ENCODE measurements at regions not wholly inside any gene's neighbourhood (a gene's known extent, or its start where the extent isn't known, plus 50 kb on each side); places are given as distances from the start of the nearest gene placed in this dataset.

- DNase-seq (no peak), ATAC-seq (ENCODE audit: low read depth) (no peak)
- Histone ChIP-seq H2BK120ac (ENCODE audit: low read depth, low read length) (no peak overlapping the region), H3K9ac (ENCODE audit: low read depth, low read length) (no peak overlapping the region), H2AFZ (replicated peaks; ENCODE audit: low read length, poor library complexity) (no peak overlapping the region), H3K56ac (ENCODE audit: extremely low read depth, insufficient read depth, low read length) (no peak overlapping the region), H3K9me3 (ENCODE audit: control insufficient read depth, insufficient read depth, low read length) (no peaks in the 10 kb centered on the region; the same call in 1 of the 2 replicates), H3K9me1 (ENCODE audit: insufficient read depth, low read length) (no peaks in the 10 kb centered on the region), H3K79me1 (ENCODE audit: low read depth in 1 of 2, low read length in 2 of 2) (no peaks in the 10 kb centered on the region), H3K27ac (ENCODE audit: insufficient read depth, low read length) (no peak overlapping the region), H4K91ac (ENCODE audit: insufficient read depth, low read depth, low read length) (no peak overlapping the region), H2BK5ac (ENCODE audit: low read depth, low read length, poor library complexity, severe bottlenecking) (no peak overlapping the region), H3K23ac (ENCODE audit: low read depth, low read length) (no peak overlapping the region), H3K4me1 (ENCODE audit: control insufficient read depth, insufficient read depth, low read length) (no peaks in the 10 kb centered on the region), H3K4me3 (ENCODE audit: insufficient read depth, low read depth, low read length) (no peak overlapping the region), H2BK20ac (ENCODE audit: low read depth, low read length) (no peak overlapping the region), H3K18ac (ENCODE audit: low read depth, low read length) (no peak overlapping the region), H4K20me1 (ENCODE audit: insufficient read depth, low read length) (no peaks in the 10 kb centered on the region), H2AK9ac (replicated peaks; ENCODE audit: low read depth, low read length, poor library complexity) (no peak overlapping the region), H3K4me2 (ENCODE audit: low read depth, low read length) (no peak overlapping the region), H2BK15ac (ENCODE audit: low read depth, low read length) (no peak overlapping the region), H3K27me3 (ENCODE audit: control insufficient read depth, insufficient read depth, low read length) (no peaks in the 10 kb centered on the region), H3K36me3 (ENCODE audit: control insufficient read depth, insufficient read depth, low read length) (no peaks in the 10 kb centered on the region), H4K8ac (ENCODE audit: low read depth in 2 of 2, low read length in 2 of 2) (no peak overlapping the region), H3K4ac (ENCODE audit: low read depth, low read length) (no peak overlapping the region), H2AK5ac (ENCODE audit: low read depth, low read length) (no peak overlapping the region), H4K5ac (ENCODE audit: low read depth, low read length) (no peak overlapping the region), H3K14ac (replicated peaks; ENCODE audit: low read depth, low read length) (no peak overlapping the region)
- POLR2A ChIA-PET (ENCODE audit: unreplicated experiment) = no interaction called here
- no CpG with 5 or more reads among the region's 3 CpGs for WGBS, 2 experiments (ENCODE audit: extremely low coverage in 2 of 2, insufficient read length in 1 of 2)
- CTCF ChIA-PET = no interaction called here
- TF ChIP-seq RFX5 (IDR thresholded peaks at IDR 0.05; ENCODE audit: low read depth, low read length) (no peak), RCOR1 (IDR thresholded peaks at IDR 0.05; ENCODE audit: insufficient replicate concordance, low read length) (no peak), MXI1 (IDR thresholded peaks at IDR 0.05; ENCODE audit: borderline replicate concordance, low read depth, low read length) (no peak), NFE2L2 (IDR thresholded peaks at IDR 0.05; ENCODE audit: low read depth, low read length) (no peak), FOS (IDR thresholded peaks at IDR 0.05; ENCODE audit: low read depth, low read length) (no peak), CHD1 (IDR thresholded peaks at IDR 0.05; ENCODE audit: low read depth, low read length) (no peak), BHLHE40 (IDR thresholded peaks at IDR 0.05; ENCODE audit: low read depth, low read length) (no peak), CEBPB (IDR thresholded peaks at IDR 0.05; ENCODE audit: low read depth, low read length) (no peak), CTCF (conservative IDR thresholded peaks at IDR 0.05; ENCODE audit: low read depth, low read length) (no peak), POLR2A (IDR thresholded peaks at IDR 0.05; ENCODE audit: low read depth, low read length) (no peak), SMC3 (IDR thresholded peaks at IDR 0.05; ENCODE audit: low read depth, low read length) (no peak), RAD21 (IDR thresholded peaks at IDR 0.05; ENCODE audit: low read length) (no peak)
- dilution Hi-C loops (cut with HindIII; ENCODE audit: low sequenced_read_pairs, unreplicated experiment) (no loop called here), intact Hi-C loops (cut with micrococcal nuclease) (no loop called here), in situ Hi-C loops (cut with MboI; ENCODE audit: low sequenced_read_pairs) (no loop called here)
- BruUV-seq (replicated peaks) = no TSS peak
These were observed 181.7 kb upstream of the MIR17HG start for GRCh38 chr13:91165758-91166157.

Data from IMR-90 (cell line).